ENCODE measurements at regions not wholly inside any gene's neighbourhood (a gene's known extent, or its start where the extent isn't known, plus 50 kb on each side); places are given as distances from the start of the nearest gene placed in this dataset.

DNA sequence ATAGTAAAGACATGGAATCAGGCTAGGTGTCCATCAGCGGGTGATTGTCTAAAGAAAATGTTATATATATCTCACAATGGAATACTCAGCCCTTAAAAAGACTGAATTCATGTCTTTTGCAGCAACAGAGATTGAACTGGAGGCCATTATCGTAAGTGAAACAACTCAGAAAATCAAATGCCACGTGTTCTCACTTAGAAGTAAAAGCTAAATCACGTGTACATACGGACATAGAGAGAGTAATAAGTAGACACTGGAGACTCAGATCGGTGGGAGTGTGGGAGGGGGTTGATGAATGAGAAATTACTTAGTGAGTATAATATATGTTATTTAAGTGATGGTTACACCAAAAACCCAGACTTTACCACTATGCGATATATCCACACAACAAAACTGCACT, 266.3 kb upstream of the PPFIA2 start:
- TF ChIP-seq, protein P1, sequence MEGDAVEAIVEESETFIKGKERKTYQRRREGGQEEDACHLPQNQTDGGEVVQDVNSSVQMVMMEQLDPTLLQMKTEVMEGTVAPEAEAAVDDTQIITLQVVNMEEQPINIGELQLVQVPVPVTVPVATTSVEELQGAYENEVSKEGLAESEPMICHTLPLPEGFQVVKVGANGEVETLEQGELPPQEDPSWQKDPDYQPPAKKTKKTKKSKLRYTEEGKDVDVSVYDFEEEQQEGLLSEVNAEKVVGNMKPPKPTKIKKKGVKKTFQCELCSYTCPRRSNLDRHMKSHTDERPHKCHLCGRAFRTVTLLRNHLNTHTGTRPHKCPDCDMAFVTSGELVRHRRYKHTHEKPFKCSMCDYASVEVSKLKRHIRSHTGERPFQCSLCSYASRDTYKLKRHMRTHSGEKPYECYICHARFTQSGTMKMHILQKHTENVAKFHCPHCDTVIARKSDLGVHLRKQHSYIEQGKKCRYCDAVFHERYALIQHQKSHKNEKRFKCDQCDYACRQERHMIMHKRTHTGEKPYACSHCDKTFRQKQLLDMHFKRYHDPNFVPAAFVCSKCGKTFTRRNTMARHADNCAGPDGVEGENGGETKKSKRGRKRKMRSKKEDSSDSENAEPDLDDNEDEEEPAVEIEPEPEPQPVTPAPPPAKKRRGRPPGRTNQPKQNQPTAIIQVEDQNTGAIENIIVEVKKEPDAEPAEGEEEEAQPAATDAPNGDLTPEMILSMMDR (conservative IDR thresholded peaks at IDR 0.05) = no peak
- no peak for TF ChIP-seq ZFX (IDR thresholded peaks at IDR 0.05)
- H3K27ac ChIP-seq = no peak overlapping the region

DNA sequence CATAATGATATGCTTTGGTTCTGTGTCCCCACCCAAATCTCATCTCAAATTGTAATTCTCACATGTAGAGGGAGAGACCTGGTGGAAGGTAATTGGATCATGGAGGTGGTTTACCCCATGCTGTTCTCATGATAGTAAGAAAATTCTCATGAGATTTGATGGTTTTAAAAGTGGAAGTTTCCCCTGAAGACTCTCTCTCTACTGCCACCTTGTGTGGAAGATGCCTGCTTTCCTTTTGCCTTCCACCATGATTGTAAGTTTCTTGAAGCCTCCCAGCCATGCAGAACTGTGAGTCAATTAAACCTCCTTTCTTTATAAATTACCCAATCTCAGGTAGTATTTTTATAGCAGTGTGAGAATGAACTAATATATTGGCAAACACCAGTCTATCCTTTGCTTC, 260.4 kb upstream of the PPFIA2 start:
- no peak for TF ChIP-seq ZFX (IDR thresholded peaks at IDR 0.05)
- TF ChIP-seq, protein P1 (conservative IDR thresholded peaks at IDR 0.05) = peak; percentile 30
- H3K27ac ChIP-seq = no peak overlapping the region

DNA sequence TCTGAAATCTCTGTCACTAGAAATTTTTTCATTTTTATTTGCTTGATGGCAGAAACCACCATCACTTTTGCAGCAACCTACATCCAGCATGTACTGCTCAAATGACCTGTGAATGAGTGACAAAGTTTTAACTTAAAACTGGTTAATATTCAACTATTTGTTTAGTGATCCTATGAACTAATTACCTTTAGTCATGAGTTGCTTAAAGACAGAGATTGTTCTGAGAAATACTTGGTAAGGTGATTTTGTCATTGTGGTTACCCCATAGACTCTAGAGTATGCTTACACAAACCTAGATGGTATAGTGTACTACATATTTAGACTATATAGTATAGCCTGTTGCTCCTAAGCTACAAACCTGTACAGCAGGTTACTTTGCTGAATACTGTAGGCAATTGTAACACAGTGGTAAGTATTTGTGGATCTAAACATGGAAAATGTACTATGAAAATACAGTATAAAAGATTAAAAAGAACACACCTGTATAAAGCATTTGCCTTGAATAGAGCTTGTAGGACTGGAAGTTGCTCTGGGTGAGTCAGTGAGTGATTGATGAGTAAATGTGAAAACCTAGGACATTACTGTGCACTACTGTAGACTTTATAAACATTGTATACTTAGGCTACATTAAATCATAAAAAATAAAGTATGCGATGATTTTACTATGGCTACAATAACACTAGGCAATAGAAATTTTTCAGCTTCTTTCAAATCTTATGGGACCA, 256.6 kb upstream of the PPFIA2 start:
- no peak overlapping the region for H3K27ac ChIP-seq
- no peak for TF ChIP-seq ZFX (IDR thresholded peaks at IDR 0.05)
- TF ChIP-seq, protein P1 (conservative IDR thresholded peaks at IDR 0.05) = no peak

DNA sequence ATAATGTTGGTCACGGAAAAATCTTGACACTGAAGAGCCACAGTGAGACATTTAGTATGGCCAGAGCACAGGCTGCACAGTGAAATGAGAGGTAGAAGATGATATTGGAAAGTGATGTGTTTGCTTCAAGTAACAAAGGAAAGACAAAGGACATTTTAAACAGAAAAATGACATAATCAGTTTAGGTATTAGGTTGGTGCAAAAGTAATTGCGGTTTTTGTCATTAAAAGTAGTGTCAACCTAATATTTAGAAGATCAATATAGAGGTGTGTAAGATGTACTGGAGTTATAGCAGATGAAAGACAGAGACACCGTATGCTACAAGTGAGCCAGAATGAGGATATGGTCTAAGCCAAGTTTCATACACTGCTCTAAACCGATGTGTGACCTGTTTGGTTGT, 253.0 kb upstream of the PPFIA2 start:
- TF ChIP-seq, protein P1 (conservative IDR thresholded peaks at IDR 0.05) = no peak
- no peak for TF ChIP-seq ZFX (IDR thresholded peaks at IDR 0.05)
- H3K27ac ChIP-seq = no peak overlapping the region

DNA sequence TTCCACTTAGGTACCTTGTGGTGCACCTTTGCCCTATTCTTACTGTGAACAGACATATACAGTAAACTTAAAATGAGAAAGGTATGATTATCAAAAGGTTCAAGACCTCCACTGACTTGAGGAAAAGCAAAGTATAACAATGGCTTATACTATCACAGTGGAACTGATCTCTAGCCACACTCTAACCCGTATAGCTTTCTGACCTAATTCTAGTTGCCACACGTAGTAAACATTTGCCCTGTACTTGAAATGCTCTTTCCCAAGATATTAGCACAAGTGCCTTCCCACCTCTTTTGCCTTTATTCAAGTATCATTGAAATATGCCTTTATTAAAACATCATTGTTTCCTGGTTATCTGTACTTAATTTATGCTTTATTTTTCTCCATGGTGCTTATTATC, 250.4 kb upstream of the PPFIA2 start:
- no peak overlapping the region for H3K27ac ChIP-seq
- TF ChIP-seq ZFX (IDR thresholded peaks at IDR 0.05) = no peak
- TF ChIP-seq, protein P1 (conservative IDR thresholded peaks at IDR 0.05) = no peak

DNA sequence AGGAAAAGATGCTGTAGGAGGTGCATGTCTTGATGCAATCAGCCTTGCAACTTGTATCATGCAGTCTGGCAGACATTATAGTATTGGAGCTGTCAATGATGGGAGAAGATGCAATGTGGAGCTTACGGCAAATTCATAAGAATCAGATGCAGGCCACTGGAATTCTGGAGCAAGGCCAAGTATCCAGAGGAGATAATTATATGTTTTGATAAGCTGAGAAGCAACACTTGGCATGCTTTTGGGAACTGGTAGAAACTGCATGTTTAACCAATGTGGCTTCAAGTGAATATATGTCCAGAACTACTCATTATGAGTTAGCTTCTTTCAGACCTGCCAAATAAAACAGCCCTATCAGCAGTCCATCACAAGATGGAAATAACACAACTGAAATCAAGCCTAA, 249.1 kb upstream of the PPFIA2 start:
- no peak overlapping the region for H3K27ac ChIP-seq
- TF ChIP-seq, protein P1 (conservative IDR thresholded peaks at IDR 0.05) = no peak
- no peak for TF ChIP-seq ZFX (IDR thresholded peaks at IDR 0.05)

DNA sequence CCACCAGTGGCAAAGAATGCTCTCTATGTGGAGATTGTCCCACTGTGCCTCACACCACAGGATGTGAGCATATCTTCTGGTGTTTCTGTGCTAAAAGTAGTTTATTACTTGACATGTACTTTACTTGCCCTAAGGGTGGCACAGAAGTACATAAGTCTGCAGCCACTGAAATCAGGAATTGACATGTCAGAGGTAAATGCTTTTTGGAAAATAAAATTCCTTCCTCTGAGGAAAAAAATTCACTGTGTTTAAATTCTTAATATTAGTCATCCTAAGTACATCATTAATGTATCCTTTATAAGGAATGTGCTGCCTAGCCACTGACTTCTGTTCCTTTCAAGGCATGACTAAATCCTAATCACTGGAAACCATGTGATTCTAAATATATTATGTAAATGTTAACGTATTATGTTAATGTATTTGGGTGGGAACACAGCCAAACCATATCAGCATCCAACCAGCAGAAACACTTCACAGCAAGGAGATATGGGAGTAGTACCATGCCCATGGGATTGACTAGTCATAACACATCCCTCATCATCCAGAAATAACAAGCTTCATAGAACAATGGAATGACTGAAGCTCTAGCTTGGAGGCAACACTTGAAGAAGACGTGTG, 239.7 kb upstream of the PPFIA2 start:
- no peak for TF ChIP-seq ZFX (IDR thresholded peaks at IDR 0.05)
- TF ChIP-seq, protein P1 (conservative IDR thresholded peaks at IDR 0.05) = no peak

More for the DNA sequence above, 239.7 kb upstream of the PPFIA2 start:
- H3K27ac ChIP-seq = no peak overlapping the region

Data from C4-2B (cell line).